HG03045 (cell line): ENCODE measurements at regions not wholly inside any gene's neighbourhood (a gene's known extent, or its start where the extent isn't known, plus 50 kb on each side); places are given as distances from the start of the nearest gene placed in this dataset.
"Not testable (repeated sequence)": the region's sequence is repeated elsewhere in the genome, so short reads cannot be mapped to it uniquely, and the experiment has no call there.

Source experiments
- ATAC-seq: cut with Tn5 transposase; IDR thresholded peaks from one replicate; pipeline ENCODE4 v1.9.1; 2021; ENCODE audit warnings: mild to moderate bottlenecking, moderate library complexity; ENCODE audit not compliant: unreplicated experiment

DNA sequence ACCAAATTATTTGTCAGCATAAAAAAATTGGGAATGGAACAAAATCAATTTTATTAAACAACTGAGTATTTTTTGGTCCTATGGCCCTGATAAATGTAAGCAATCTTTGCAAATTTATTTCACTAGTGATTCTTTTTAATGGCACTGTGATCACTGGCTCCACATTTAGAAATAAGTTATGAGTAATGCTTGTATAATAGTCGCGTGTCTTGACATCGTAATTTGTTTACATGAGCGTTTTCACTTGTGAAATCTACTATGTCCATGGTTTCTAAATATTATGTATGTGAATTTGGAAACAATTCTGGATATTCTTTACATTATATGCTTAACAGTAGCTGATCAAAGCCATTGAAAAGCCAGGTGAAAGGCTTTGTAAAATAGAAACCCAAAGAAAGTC is 817.5 kb downstream of the EFNA5 start:
- no peak for ATAC-seq

GRCh38 chr5:106849266-106849665 is 821.5 kb downstream of the EFNA5 start:
- ATAC-seq = no peak

- no peak for ATAC-seq
Measured at GRCh38 chr5:106843812-106844416, 826.8 kb downstream of the EFNA5 start.

- no peak for ATAC-seq
Measured at GRCh38 chr5:106833517-106833916, 837.2 kb downstream of the EFNA5 start.

DNA sequence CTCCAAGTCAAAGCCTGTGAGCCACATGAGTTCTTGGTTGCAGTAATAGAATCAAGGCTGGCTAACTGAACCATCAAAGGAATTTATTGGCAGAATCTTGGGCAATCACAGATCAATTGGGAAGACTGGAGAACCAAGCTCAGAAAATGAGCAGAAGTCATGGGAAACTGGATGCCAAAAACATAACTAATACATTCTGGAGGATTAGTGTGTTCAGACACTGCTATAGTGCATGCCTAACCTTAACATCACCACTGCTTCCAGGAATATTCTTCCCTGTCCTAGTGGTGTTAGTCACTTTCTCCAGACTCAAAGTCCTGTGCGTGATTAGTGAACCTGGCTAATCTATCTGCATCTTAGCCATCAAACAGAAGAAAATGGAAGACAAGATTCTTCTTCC is 843.7 kb downstream of the EFNA5 start:
- no peak for ATAC-seq

DNA sequence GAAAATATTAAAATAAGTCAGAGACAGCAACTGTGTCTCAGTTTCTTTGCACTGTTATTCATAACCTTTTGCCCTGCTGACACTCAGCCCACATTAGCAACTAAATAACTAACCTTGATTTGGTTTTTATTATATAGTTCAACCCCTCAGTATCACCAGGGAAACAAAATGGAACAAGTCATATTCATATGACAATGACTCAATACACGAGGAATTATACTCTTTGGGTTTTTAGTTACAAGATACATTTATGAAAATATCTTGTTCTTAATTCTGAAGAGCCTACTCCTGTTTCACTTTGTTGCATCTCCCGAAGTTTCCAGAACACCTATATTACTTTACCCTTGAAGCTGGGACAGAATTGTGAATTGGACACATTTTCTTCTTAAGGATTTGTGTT is 845.4 kb downstream of the EFNA5 start:
- ATAC-seq = no peak

DNA sequence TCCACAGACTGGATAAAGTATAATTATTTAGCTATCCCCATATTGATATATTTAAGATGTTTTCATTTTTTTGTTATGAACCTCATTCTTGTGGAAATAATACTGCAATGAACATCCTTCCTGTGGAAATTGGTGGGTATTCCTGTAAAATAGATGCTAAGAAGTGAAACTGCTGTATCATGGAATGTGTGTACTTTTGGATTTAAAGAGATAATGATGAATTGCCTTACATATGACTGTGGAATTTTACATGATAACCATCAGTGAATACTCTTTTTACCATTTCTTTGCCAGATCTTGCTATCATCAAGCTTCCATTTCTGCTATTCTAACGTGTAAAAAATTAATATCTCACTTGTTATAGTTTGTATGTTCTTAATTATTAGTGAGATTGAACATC is 847.9 kb downstream of the EFNA5 start:
- ATAC-seq = no peak

DNA sequence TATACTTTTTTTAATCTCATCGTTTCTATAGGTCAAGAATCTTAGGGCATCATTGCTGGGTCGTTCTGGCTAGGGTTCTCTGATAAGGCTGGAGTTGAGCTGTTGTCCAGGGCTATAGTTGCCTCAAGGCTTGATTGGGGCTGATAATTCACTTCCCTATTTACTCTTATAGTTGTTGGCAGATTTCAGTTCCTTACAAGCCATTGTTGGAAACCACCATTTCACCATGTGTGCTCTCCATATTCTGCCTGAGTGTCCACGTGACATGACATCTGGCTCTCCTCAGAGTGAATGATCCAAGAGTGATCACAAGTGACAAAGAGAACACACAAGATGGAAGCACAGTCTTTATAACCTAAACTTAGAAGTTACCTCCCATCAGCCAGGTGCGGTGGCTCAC is 852.2 kb downstream of the EFNA5 start:
- ATAC-seq = no peak

DNA sequence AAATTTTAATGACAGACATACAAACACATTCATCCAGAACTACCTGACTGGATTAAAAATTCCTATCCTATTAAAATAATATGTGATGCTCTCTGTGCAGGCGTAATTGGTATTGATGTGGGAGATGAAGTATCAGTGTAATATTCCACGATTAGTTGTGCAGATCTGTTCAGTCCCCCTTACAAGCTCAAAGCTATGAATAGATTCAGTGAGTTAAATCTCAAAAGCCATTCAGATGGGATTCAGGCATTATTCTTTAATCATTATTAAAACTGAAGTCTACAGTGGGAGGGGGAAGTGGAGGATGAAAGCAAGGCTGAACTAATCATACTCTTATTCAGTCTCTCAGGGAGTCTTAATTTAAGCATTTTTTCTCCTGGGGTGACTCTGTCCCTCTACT is 855.8 kb downstream of the EFNA5 start:
- no peak for ATAC-seq

GRCh38 chr5:106801554-106801953 is 869.2 kb downstream of the EFNA5 start:
- no peak for ATAC-seq

DNA sequence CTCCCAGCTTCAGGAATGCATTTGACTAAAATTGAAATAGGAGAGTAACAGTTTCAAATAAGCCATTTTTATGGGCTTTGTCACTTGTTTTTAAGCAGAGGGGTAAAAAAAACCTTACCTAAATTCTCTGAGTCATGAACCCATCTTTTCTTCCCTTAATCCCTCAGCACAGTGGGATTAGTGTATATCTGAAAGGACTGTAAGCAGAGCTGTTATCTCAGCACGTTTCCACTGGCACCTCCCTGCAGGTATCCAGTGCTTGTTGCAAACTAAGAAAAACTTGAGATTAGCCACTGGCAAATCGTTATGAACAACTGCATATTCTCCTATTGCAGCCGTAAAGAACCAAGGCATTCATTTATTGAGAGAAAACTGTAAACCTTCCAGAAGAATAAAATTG is 872.7 kb downstream of the EFNA5 start:
- no peak for ATAC-seq

GRCh38 chr5:106796081-106796480 is 874.7 kb downstream of the EFNA5 start:
- no peak for ATAC-seq

DNA sequence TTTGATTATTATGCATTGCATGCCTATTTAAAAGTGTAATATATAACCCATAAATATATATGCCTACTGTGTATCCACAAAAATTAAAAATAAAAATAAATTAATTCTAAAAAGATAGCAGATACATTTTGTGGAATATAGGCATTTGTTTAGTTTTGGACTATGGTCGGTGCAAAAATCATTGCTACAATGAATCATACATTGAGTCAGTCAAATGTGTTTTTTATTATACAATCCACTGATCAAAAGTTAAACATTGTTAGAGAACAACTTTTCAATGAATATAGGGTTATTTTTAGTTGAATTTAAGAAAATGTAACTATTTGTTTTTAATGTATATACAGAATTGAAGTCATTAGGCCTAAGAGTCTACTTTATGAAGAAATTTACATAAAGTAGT is 885.9 kb downstream of the EFNA5 start:
- no peak for ATAC-seq

DNA sequence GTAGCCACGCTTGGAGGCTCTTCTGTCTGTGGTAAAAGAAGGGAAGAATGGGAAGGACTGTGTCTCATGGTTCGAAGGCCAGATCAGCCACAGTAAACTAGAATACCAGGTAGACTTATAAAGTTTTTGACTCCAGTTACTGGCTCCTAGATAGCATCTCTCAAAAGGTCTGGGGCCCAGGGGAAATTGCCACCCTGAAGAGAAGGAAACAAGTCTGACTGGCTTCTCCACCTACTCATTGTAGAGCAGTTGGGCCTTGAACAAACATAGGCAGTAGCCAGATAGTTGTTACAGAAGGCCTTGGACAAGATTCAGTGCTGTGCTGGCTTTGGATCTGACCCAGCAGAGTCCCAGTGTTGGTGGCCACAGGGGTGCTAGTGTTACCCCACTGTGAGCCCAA is 890.4 kb downstream of the EFNA5 start:
- ATAC-seq = no peak

- ATAC-seq = not testable (repeated sequence)
Measured at GRCh38 chr5:106776515-106776914, 894.2 kb downstream of the EFNA5 start.

DNA sequence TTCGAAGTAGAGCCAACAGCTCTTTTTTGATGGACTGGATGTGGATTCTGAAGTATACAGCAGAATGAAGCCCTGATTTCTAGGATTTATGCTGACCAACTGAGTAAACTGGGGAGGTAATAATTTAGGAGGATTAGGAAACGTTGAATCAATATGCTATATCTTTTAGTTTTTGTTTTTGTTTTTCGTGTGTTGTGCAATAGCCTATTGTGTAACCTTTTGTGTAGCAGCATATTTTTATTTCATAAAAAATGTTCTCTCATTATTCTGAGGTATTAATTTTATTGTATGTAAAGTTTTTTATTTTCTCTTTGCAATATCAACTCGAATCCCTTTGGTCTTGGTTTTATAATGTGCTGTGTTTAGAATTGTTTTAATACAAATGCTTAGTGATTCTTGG is 902.3 kb downstream of the EFNA5 start:
- ATAC-seq = no peak

- no peak for ATAC-seq
Measured at GRCh38 chr5:106766916-106767315, 903.8 kb downstream of the EFNA5 start.

DNA sequence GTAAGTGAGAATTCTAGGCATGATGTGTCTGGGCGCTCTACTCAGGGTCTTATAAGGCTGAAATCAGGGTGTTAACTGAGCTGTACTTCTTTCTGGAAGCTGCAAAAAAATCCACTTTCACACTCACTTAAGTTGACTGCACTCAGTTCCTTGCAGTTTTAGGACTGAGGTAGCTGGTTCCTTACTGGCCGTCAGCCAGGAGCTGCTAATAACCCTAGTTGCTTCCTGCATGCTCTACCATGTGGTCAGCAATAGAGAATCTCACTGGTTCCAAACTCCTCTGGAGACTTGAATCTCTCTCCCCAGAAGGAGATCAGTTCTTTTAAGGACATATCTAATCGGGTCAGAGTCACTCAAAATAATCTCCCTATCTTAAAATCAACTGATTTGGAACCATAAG is 911.2 kb downstream of the EFNA5 start:
- no peak for ATAC-seq

DNA sequence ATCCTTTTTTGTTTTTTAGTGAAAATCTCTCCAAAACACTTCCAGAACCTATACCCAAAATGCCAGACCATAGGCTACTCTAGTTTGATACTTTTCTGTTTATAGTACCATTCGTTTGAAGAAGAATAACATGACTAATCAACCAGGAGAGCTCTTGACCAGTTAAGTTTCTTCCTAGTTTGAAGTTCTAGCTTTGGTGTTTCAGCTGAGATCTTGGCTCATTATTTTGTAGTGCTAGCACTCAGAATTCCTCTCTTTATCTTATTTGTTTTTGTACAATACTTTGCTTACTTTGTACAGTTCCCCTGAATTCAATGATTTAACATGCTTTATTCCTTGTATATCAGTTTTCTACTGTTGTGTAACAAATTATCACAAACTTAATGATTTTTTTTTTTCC is 911.6 kb downstream of the EFNA5 start:
- ATAC-seq = no peak

DNA sequence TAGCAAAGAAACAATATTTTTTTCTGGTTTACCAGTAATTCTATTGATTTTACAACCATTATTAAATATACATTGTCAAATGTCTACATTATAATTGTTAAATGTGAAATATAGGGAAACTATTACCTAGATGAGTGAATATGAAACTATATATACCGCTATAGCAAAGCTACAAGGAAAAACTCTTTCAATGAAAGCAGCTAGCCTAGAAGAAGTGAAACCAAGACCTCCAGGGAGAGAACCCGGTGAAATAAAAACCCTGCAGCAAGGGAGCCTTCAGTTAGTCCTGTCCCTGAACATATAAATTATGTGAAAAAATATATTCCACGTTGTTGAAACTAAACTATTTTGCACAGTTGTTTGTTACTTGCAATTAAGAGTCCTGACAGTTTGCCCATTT is 913.1 kb downstream of the EFNA5 start:
- no peak for ATAC-seq

DNA sequence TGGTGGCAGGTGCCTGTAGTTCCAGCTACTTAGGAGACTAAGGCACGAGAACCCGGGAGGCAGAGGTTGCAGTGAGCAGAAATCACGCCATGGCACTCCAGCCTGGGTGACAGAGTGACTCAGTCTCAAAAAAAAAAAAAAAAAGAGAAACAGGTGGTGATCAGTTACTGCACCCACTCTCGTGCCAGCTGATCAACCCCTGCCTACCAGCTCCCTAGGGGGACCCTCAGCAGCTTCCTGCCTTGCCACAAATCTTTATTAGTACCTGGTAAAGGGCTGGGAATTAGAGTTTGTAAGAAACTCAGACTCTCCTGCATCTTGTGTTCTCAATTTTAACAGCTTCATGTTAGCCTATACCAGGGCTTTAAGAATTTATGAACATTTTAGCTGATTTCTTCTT is 914.9 kb downstream of the EFNA5 start:
- no peak for ATAC-seq

DNA sequence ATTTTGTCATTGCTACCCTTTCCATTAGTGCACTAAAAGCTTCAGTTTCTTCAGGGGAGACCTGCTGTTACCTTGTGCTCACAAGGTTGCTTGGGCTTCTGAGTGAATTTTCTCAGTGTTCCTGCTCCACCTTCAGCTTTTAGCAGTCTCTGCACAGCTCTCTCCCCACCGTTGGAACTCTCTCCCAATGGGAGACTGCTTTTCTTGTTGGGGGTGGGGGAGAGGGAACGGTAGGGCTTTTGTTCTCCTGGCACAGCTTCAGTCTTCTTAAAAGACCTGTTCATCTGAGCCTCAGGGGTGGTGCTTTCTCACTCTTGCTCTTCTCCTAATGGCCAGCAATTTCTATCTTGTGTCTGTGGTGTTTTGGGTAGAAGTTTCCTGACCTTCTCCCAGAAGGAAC is 915.7 kb downstream of the EFNA5 start:
- ATAC-seq = no peak

DNA sequence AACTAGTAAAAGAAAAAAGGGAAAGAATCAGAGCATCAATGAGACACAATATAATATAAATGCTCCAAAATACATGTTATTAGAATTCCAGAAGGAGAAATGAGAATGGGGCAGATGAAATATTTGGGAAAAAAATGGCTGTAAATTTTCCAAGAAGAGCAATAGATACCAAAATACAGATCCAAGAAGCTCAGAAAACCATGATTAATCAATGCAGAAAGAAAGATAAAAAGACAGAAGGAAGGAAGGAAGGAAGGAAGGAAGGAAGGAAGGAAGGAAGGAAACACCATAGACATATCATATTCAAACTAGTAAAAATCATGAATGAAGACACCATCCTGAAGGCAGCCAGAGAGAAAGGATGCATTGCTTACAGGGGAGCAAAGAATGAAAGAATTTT is 920.9 kb downstream of the EFNA5 start:
- ATAC-seq = no peak

- no peak for ATAC-seq
Measured at GRCh38 chr5:106739127-106739526, 931.6 kb downstream of the EFNA5 start.
